C4-2B (cell line): ENCODE measurements at regions not wholly inside any gene's neighbourhood (a gene's known extent, or its start where the extent isn't known, plus 50 kb on each side); places are given as distances from the start of the nearest gene placed in this dataset.

Experiments
- CTCF ChIP-seq: fragments of 450-650 bp; conservative IDR thresholded peaks from 2 replicates; pipeline ENCODE4 v1.5.1; 2017; ENCODE audit warnings: mild to moderate bottlenecking
- ZFX ChIP-seq: fragments of 450-650 bp; IDR thresholded peaks from 2 replicates; pipeline ENCODE4 v1.6.1; 2017

GRCh38 chr16:66196770-66197169, 169.7 kb upstream of the CDH5 start:
- TF ChIP-seq CTCF: no peak
- TF ChIP-seq ZFX: no peak
